NCI-H1436 (cell line): ENCODE measurements at regions not wholly inside any gene's neighbourhood (a gene's known extent, or its start where the extent isn't known, plus 50 kb on each side); places are given as distances from the start of the nearest gene placed in this dataset.
"Not testable (repeated sequence)": the region's sequence is repeated elsewhere in the genome, so short reads cannot be mapped to it uniquely, and the experiment has no call there.

Experiments used
- DNase-seq: peaks from one replicate; lab custom pipeline; 2025; lab: John Stamatoyannopoulos, UW

- DNase-seq: no peak
These were observed 2055.0 kb upstream of the ACO1 start for GRCh38 chr9:30329431-30329830.

GRCh38 chr9:30348904-30349303, 2035.5 kb upstream of the ACO1 start:
- DNase-seq: no peak

GRCh38 chr9:30349526-30350513, 2034.6 kb upstream of the ACO1 start:
- DNase-seq: no peak

DNA sequence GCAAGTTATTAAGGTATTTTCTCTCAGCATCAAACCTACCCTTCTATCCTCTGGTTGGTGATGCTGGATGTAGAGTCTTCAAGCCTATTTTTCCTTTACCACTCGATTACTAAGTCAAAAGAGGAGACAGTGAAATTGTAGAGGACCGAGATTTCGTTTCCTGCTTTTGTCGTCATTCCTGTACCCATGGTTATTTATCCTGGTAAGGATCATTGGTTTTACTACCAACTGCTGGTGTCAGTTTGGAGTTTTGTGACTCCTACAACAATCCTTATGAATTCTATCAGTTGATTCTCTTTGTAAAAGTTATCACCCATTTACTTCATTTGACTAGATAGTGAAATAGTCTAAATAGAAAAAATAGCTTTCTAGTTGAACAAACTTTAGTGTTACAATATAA, 2028.2 kb upstream of the ACO1 start:
- DNase-seq: no peak

DNA sequence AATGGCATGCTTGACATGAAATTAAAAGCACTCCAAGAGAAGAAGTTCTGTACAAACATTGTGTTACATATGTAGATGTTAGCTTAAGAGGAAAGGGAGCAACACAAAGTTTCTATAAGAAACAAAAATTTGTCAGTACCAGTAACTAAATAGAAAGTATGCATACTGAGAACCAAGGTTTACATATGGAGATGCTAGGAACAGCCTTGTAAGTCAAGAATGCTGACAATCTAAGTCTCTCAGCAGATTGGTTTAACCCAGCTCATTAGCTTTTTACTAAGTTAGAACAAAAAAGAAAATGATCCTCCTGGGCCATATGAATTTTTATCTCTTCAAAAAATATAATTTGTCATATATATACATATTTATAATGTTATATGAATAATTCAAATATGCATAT, 2022.1 kb upstream of the ACO1 start:
- DNase-seq: no peak

DNA sequence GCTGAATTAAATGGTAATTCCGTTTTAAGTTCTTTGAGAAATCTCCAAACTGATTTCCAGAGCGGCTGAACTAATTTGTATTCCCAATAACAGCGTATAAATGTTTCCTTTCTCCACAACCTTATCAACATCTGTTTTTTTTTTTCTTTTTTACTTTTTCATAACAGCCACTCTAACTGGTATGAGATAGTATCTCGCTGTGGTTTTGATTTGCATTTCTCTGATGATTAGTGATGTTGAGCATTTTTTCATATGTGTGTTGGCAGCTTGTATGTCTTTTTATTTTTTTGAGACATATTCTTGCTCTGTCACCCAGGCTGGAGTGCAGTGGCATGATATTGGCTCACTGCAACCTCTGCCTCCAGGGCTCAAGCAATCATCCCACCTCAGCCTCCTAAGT, 2018.3 kb upstream of the ACO1 start:
- DNase-seq: not testable (repeated sequence)

- no peak for DNase-seq
These were observed 2002.2 kb upstream of the ACO1 start for GRCh38 chr9:30382271-30382670.

GRCh38 chr9:30410273-30410672, 1974.2 kb upstream of the ACO1 start:
- no peak for DNase-seq

GRCh38 chr9:30411571-30411970, 1972.9 kb upstream of the ACO1 start:
- no peak for DNase-seq

DNA sequence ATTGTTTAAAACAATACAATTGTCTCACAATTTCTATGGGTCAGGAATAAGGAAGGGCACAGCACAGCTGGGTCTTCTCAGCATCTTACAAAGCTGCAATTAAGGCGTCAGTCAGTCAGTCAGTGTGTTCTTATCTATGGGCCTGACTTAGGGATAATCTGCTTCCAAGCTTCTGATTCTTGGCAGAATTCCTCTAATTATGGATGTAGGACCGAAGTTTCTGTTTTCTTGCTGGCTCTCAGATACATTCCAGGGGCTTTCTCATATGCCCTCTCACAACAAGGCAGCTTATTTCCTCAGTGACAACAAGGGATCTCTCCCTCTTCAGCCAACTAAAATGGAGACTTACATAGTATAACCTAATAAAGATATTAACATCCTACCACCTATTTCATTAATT, 1925.3 kb upstream of the ACO1 start:
- no peak for DNase-seq

GRCh38 chr9:30476826-30477225, 1907.6 kb upstream of the ACO1 start:
- no peak for DNase-seq

DNA sequence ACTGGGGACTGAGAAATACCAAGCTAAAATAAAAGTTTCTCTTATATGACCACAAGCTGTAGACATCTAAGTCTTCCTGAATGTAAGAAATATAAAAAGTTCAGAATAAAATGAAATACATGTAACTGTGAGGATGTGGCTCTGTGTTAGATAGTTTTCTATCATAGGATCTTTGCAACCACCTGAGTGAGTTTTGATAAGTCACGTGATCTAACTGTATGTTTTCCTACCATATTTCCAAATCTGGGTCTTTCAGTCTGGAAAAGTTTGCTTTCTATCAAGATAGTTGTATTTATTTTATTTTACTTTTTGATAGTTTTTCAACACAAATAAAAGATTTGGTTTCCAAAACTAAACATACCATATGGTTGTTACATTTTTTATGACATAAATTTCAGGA, 1905.8 kb upstream of the ACO1 start:
- DNase-seq: no peak

- no peak for DNase-seq
These were observed 1901.9 kb upstream of the ACO1 start for GRCh38 chr9:30482499-30482898.

DNA sequence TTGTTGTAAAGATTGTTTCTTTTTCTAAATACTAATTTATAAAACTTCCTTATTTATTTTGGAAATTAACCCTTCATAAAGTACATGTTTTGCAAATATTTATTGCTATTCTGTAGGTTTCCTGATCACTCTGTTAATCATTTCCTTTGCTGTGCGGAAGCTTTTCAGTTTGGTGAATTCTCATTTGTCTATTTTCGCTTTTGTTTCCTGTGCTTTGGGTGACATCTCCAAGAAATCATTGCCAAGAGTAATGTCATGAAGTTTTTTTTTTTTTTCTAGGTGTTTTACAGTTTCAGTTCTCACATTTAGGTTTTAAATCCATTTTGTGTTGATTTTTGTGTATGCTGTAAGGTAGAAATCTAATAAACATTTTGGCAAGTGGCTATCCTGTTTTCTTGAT, 1899.8 kb upstream of the ACO1 start:
- no peak for DNase-seq

- no peak for DNase-seq
These were observed 1879.9 kb upstream of the ACO1 start for GRCh38 chr9:30504502-30504905.

DNA sequence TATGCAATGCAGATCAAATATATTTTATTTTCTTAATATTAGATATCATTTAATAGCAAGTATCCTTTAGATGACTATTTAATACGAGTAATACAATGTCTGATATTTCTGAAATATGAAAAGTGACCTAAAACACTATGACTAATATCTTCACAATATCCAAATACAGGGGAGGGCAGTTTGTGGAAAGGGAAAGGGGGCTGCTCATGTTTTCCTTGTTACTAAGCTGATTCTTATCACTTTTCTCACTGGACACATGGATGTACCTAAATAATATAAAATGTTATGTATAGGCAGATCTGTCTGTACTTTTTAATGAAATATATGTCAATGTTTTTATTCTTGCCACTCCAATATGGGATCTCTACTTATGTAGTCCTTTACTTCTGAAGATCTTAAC, 1879.1 kb upstream of the ACO1 start:
- no peak for DNase-seq

DNA sequence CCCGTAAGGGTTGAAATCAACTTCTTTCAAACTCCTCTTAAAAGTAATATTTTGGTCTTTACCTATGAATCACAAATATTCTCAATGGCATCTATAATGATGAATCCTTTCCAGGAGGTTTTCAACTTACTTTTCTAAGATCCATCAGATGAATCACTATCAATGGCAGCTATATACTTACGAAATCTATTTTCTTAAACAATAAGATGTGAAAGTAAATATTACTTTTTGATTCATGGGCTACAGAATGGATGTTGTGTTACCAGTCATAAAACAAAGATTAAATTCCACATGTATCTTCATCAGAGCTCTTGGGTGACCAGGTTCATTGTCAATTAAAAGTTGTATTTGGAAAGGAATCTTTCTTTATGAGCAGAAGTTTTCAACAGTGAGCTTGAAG, 1877.7 kb upstream of the ACO1 start:
- no peak for DNase-seq

DNA sequence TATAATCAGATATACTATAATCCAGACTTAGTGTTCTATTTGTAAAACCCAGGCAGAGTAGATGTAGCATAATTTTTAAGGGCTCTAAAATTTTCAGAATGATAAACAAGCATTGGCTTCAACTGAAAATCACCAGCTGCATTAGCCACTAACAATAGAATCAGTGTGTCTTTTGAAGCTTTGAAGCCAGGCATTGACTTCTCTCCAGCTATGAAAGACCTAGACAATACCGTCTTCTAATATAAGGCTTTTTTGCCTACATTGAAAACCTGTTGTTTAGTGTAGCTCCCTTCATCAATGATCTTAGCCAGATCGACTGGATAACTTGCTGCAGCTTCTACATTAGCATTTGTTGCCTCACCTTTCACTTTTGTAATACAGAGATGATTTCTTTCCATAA, 1877.3 kb upstream of the ACO1 start:
- no peak for DNase-seq

- DNase-seq: no peak
These were observed 1872.8 kb upstream of the ACO1 start for GRCh38 chr9:30511666-30512065.

GRCh38 chr9:30519166-30519565, 1865.3 kb upstream of the ACO1 start:
- no peak for DNase-seq

DNA sequence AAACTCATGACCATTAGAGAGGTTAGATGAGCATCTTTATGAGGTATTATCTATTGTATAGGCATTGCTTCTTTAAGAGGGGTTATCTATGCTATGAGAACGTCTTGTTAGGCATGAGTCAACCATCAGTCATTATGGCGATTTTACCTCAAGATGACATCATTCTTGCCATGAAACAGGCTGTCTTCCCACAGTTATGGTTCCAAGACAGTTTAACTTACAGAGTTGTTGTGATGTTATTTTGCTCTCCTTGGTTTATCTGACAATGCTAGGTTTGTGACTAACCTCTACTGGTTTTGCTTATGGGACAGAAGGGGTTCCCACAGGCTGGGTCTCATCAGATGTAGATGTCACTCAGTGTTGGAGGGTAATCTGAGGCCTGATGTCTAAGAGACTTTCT, 1864.7 kb upstream of the ACO1 start:
- DNase-seq: no peak

DNA sequence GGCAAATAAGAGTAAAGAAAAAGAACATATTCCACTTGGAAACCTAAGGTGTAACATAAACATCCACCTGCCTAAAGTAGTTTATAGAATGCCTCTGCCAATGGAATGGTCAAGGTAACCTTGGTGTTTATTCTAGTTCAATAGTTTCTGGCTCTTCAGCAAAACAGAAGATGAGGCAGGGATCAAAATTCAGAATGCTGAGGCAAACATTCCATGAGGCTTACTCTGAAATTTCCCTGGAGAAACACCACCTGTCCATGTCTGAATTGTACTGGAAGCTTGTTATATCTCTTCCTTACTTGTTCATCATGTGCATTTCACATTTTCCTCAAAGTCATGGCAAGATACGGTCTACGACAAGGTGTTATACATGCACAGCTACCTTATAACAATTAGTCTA, 1862.4 kb upstream of the ACO1 start:
- DNase-seq: no peak

DNA sequence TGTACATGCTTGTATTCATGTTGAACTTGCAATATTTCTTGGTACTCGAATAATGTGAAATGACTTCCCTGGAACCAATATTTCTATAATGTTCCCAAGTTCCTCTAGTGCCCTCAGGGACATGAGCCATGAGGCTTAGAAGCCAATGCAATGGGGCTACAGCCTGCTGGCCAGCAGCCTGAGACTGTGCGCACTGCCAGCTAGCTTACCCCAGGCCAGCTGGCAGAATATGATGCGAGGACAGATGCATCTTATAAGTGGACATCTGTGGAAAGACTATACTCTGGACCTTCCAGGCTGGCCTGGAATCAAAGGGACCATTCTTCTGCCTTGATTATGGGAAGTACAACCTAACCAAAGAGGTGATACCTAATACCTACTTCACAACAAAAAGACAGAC, 1862.0 kb upstream of the ACO1 start:
- DNase-seq: no peak

DNA sequence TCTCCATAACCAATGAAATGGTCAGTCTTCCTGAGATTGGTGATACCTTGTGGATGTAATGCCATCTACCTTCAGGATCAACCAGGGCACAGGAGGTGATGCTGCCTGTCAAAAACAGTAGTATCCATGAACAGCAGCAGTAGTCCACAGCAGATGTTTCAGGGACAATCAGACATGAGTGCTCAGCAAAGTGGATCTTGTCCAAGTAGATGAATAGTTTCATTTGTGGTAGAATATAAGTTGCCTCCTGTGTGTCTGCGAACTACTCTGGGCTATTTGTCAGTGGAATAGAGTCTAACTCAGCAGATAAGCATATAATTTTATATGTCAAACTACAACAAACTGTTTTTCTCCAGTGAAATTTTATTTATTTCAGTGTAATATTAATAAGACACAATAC, 1860.1 kb upstream of the ACO1 start:
- no peak for DNase-seq
